OCI-LY3 (cell line): ENCODE measurements at regions not wholly inside any gene's neighbourhood (a gene's known extent, or its start where the extent isn't known, plus 50 kb on each side); places are given as distances from the start of the nearest gene placed in this dataset.

Experiments used
- H2AFZ ChIP-seq: fragments of 200-600, 300-600 bp; shearing (Covaris generic); 2 replicates; pipeline ENCODE4 v1.6.0; 2014; ENCODE audit warnings: antibody characterized with exemption, low read depth, low read length
- H3K27ac ChIP-seq: fragments of 200-600, 300-600 bp; sonication (generic); 2 replicates; pipeline ENCODE4 v1.5.1; 2014; ENCODE audit warnings: mild to moderate bottlenecking, low read length, moderate library complexity, mixed read lengths
- H3K27me3 ChIP-seq: fragments of 200-600, 300-600 bp; sonication (generic); 2 replicates; pipeline ENCODE4 v1.6.1; 2014; ENCODE audit warnings: low read depth, low read length, mixed read lengths
- H3K36me3 ChIP-seq: fragments of 200-600, 300-600 bp; sonication (generic); replicated peaks from 2 replicates; pipeline ENCODE3; 2014; ENCODE audit warnings: low read depth, low read length, mixed read lengths
- H3K4me1 ChIP-seq: fragments of 300-600, 200-600 bp; sonication (generic); 2 replicates; pipeline ENCODE4 v1.6.1; 2014; ENCODE audit warnings: low read length, mixed read lengths
- H3K4me2 ChIP-seq: fragments of 200-600, 300-600 bp; sonication (generic); 2 replicates; pipeline ENCODE4 v1.6.1; 2014; ENCODE audit warnings: low read length, mixed read lengths
- H3K4me3 ChIP-seq: fragments of 300-600, 200-600 bp; sonication (generic); 2 replicates; pipeline ENCODE4 v1.5.1; 2014; ENCODE audit warnings: antibody characterized with exemption, mild to moderate bottlenecking, low read length, moderate library complexity
- H3K79me2 ChIP-seq: fragments of 300-600, 200-600 bp; shearing (Covaris generic); 2 replicates; pipeline ENCODE4 v1.6.1; 2014; ENCODE audit warnings: mild to moderate bottlenecking, low read length, mixed read lengths
- H3K9ac ChIP-seq: fragments of 300-600, 200-600 bp; shearing (Covaris generic); 2 replicates; pipeline ENCODE4 v1.6.0; 2014; ENCODE audit warnings: mild to moderate bottlenecking, low read length, moderate library complexity
- H3K9me3 ChIP-seq: fragments of 200-600, 300-600 bp; shearing (Covaris generic); 2 replicates; pipeline ENCODE4 v1.6.1; 2014; ENCODE audit warnings: low read length, mixed read lengths; ENCODE audit not compliant: insufficient read depth
- H4K20me1 ChIP-seq: fragments of 200-600, 300-600 bp; sonication (generic); 2 replicates; pipeline ENCODE4 v1.6.1; 2016; ENCODE audit warnings: low read length, mixed read lengths; ENCODE audit not compliant: insufficient read depth
- EZH2phosphoT487 ChIP-seq: fragments of 200-600 bp; shearing (Covaris generic); IDR thresholded peaks from 2 replicates; pipeline ENCODE4 v1.6.1; 2018; ENCODE audit warnings: antibody characterized with exemption, mixed run types, low read depth
- TF ChIP-seq, protein P1 (sequence below): fragments of 200-600, 300-600 bp; sonication (generic); IDR thresholded peaks from 2 replicates; pipeline ENCODE4 v1.5.1; 2014; ENCODE audit warnings: antibody characterized with exemption, low read length, low read depth

DNA sequence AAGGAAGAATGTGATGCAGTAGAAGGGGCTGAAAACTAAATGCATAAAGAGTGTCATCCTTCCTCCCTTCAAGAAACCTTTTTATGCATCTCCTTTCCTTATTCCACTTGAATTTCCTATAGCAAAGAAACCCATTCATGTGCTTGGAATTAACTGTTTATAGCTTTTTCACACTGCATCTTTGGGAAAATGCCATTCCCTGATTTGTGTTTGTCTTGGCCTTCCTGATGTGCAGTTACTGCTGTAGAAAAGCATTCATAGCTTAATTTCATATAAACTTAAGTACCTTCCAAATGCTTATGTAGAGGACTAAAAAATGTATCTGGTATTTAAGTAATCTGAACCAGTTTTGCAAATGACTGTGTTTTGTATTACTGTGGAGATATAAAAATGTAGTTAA lies 61.8 kb downstream of the SDR9C7 start:
- Histone ChIP-seq H3K4me1 (no peaks in the 10 kb centered on the region), H3K27me3 (0 out of 2 replicates have a peak, but pooled peaks cover 3% of the 10 kb centered on the region), H3K9me3 (0 out of 2 replicates have a peak, but pooled peaks cover 2% of the 10 kb centered on the region), H3K4me3 (no peak overlapping the region), H3K4me2 (no peak overlapping the region), H4K20me1 (no peaks in the 10 kb centered on the region), H3K9ac (no peak overlapping the region), H2AFZ (no peak overlapping the region), H3K79me2 (no peaks in the 10 kb centered on the region), H3K27ac (no peak overlapping the region), H3K36me3 (no peaks in the 10 kb centered on the region)
- TF ChIP-seq, protein P1, sequence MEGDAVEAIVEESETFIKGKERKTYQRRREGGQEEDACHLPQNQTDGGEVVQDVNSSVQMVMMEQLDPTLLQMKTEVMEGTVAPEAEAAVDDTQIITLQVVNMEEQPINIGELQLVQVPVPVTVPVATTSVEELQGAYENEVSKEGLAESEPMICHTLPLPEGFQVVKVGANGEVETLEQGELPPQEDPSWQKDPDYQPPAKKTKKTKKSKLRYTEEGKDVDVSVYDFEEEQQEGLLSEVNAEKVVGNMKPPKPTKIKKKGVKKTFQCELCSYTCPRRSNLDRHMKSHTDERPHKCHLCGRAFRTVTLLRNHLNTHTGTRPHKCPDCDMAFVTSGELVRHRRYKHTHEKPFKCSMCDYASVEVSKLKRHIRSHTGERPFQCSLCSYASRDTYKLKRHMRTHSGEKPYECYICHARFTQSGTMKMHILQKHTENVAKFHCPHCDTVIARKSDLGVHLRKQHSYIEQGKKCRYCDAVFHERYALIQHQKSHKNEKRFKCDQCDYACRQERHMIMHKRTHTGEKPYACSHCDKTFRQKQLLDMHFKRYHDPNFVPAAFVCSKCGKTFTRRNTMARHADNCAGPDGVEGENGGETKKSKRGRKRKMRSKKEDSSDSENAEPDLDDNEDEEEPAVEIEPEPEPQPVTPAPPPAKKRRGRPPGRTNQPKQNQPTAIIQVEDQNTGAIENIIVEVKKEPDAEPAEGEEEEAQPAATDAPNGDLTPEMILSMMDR: no peak
- TF ChIP-seq EZH2phosphoT487: no peak

DNA sequence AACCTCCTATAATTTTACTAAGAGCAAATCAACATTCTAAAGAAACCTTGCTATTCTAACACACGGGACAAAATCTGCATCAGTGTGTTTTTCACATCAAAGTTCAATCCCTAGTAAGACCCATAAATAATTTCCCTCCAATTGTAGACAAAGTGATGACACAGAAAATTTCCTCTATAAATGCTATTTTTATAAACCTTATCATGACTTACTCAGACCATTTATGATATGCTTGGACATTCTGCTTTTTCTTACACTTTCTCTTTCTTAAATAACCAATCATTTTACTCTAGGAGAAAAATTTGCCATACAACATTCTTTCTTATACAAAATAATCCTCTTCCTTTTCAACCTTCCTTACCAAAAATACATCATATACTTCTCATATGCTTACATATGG lies 67.0 kb downstream of the SDR9C7 start:
- Histone ChIP-seq H3K27me3 (no peaks in the 10 kb centered on the region), H3K4me2 (no peak overlapping the region), H3K27ac (no peak overlapping the region), H3K4me1 (no peaks in the 10 kb centered on the region), H2AFZ (no peak overlapping the region), H3K79me2 (no peaks in the 10 kb centered on the region), H3K9ac (no peak overlapping the region), H3K36me3 (no peaks in the 10 kb centered on the region), H3K4me3 (no peak overlapping the region), H4K20me1 (no peaks in the 10 kb centered on the region), H3K9me3 (peaks cover 35% of the 10 kb centered on the region)
- TF ChIP-seq, protein P1: no peak
- TF ChIP-seq EZH2phosphoT487: no peak

DNA sequence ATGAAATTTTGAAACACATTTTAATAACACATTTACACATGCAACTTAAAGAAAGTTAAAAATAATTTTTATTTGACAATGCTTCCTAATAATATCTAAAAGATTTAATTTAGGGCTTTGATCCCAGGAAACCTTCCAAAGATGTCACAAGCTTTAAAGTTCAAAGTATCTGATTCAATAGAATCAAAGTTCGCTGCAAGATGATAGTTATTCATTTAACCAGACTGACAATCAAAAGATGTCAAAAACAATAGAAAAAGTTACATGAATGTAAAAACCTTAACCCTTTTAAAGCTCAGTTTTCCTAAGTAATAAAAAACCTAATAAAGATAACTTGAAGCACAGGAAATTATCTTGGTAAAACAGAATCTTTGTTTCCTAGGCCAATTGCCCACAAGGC lies 67.7 kb downstream of the SDR9C7 start:
- H3K9ac ChIP-seq: no peak overlapping the region
- H3K9me3 ChIP-seq: peaks cover 35% of the 10 kb centered on the region

DNA sequence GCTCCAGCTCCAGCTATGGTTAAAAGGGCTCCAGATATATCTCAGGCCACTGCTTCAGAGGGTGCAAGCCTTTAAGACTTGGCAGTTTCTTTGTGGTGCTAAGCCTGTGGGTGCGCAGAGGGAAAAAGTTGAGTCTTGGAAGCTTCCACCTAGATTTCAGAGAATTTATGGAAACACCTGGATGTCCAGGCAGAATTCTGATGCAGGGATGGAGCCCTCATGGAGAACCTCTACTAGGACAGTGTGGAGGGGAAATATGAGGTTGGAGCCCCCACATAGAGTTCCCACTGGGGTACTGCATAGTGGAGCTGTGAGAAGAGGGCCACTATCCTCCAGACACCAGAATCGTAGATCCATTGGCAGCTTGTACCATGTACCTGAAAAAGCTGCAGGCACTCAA lies 69.9 kb downstream of the SDR9C7 start:
- peaks cover 35% of the 10 kb centered on the region for H3K9me3 ChIP-seq
- H3K4me2 ChIP-seq: no peak overlapping the region
- no peaks in the 10 kb centered on the region for H3K27me3 ChIP-seq
- no peaks in the 10 kb centered on the region for H3K79me2 ChIP-seq
- H4K20me1 ChIP-seq: no peaks in the 10 kb centered on the region
- TF ChIP-seq, protein P1: no peak
- no peak for TF ChIP-seq EZH2phosphoT487
- no peaks in the 10 kb centered on the region for H3K36me3 ChIP-seq
- no peak overlapping the region for H3K9ac ChIP-seq
- no peaks in the 10 kb centered on the region for H3K4me1 ChIP-seq
- no peak overlapping the region for H3K27ac ChIP-seq
- H3K4me3 ChIP-seq: no peak overlapping the region
- H2AFZ ChIP-seq: no peak overlapping the region

More for the DNA sequence above, 67.7 kb downstream of the SDR9C7 start:
- Histone ChIP-seq H3K27ac (no peak overlapping the region), H3K36me3 (no peaks in the 10 kb centered on the region), H4K20me1 (no peaks in the 10 kb centered on the region), H3K4me2 (no peak overlapping the region), H3K79me2 (no peaks in the 10 kb centered on the region), H2AFZ (no peak overlapping the region), H3K4me1 (no peaks in the 10 kb centered on the region), H3K27me3 (no peaks in the 10 kb centered on the region), H3K4me3 (no peak overlapping the region)
- TF ChIP-seq EZH2phosphoT487: no peak
- TF ChIP-seq, protein P1: no peak
